MCF 10A (cell line): ENCODE measurements at regions not wholly inside any gene's neighbourhood (a gene's known extent, or its start where the extent isn't known, plus 50 kb on each side); places are given as distances from the start of the nearest gene placed in this dataset.

Experiments
- BruUV-seq: library from RNA; stranded (reverse); fragments of 400-500 nt; replicated peaks from 2 replicates; lab custom pipeline; 2021; lab: Mats Ljungman, UMichigan
- CTCF ChIA-PET: fragments of 300-600 bp; sonication (Branson Sonifier 250); formaldehyde crosslinking; extraction: SDS; loops from one replicate; lab custom pipeline; 2021; ENCODE audit warnings: antibody characterized with exemption, inconsistent platforms; lab: Yijun Ruan, JAX
- POLR2A ChIA-PET: fragments of 300-600, 350-650 bp; sonication (Branson Sonifier 250); formaldehyde crosslinking; extraction: SDS; loops from one replicate; lab custom pipeline; 2020; ENCODE audit warnings: antibody characterized with exemption, inconsistent platforms; lab: Yijun Ruan, JAX
- DNase-seq: peaks from one replicate; pipeline ENCODE4 v3.0.0-alpha.2; 2018; ENCODE audit not compliant: unreplicated experiment
- H3K27ac Mint-ChIP-seq: one replicate; pipeline ENCODE4 v1.8.0; 2022; ENCODE audit warnings: mild to moderate bottlenecking, low read depth, mixed read lengths; ENCODE audit not compliant: unreplicated experiment
- H3K27me3 Mint-ChIP-seq: one replicate; pipeline ENCODE4 v1.8.0; 2022; ENCODE audit warnings: mixed read lengths; ENCODE audit not compliant: insufficient read depth, unreplicated experiment
- H3K36me3 Mint-ChIP-seq: one replicate; pipeline ENCODE4 v1.8.0; 2022; ENCODE audit warnings: mild to moderate bottlenecking, moderate library complexity, mixed read lengths; ENCODE audit not compliant: insufficient read depth, unreplicated experiment
- H3K4me1 Mint-ChIP-seq: one replicate; pipeline ENCODE4 v1.8.0; 2022; ENCODE audit warnings: mixed read lengths; ENCODE audit not compliant: insufficient read depth, unreplicated experiment
- H3K4me3 Mint-ChIP-seq: one replicate; pipeline ENCODE4 v1.8.0; 2022; ENCODE audit warnings: mild to moderate bottlenecking, moderate library complexity, mixed read lengths; ENCODE audit not compliant: unreplicated experiment
- H3K9me3 Mint-ChIP-seq: one replicate; pipeline ENCODE4 v1.8.0; 2022; ENCODE audit warnings: mixed read lengths; ENCODE audit not compliant: unreplicated experiment
- CTCF ChIP-seq: fragments of 200-600 bp; IDR thresholded peaks from one replicate; pipeline ENCODE4 v1.8.0; 2022; ENCODE audit warnings: antibody characterized with exemption, mild to moderate bottlenecking; ENCODE audit not compliant: unreplicated experiment
- intact Hi-C: fragments of 100-400 bp; cut with micrococcal nuclease; formaldehyde crosslinking; loops from 2 replicates; pipeline ENCODE4 v1.14.1; 2022

DNA sequence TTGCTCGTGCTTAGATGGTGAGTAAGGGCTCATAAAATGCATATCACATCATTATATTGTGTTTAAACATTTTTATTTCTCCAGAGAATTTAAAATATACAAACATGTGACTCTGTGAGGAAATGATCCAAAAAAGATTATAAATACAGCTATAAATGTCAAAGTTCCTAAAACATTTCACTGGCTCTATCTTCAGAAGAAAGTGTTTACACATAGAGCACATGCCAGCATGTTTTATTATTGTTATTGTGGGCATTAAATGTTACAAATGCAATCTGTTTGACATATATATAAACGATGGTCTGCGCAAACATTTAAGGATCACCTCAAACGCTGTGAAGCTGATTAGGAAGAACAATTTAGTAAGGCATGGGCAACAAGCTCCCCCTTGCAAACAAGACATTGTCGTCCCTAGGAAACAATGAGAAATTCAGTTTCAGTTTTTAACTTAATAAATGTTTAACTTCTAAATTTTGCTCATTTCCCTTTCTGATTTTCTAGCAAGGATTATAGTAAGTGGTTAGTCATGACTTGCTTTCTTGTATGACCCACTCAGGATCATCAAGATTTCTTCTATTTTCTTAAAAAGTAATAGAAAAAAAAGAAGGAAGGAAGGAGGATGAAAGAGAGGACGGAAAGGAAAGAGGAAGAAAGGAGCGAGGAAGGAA lies 207.5 kb downstream of the SATB1 start:
- Mint-ChIP-seq H3K36me3 (no peaks in the 10 kb centered on the region), H3K27me3 (no peaks in the 10 kb centered on the region), H3K27ac (no peak overlapping the region), H3K4me3 (no peak overlapping the region), H3K9me3 (no peaks in the 10 kb centered on the region), H3K4me1 (no peaks in the 10 kb centered on the region)
- CTCF ChIA-PET = interaction anchor here (0.6 kb wide), 2 partner anchors 24 to 205 kb away, joined by 3 to 4 read pairs; no protein-coding TSS in a partner anchor
- no TSS peak for BruUV-seq
- intact Hi-C loops = no loop called here
- TF ChIP-seq CTCF = no peak
- POLR2A ChIA-PET = no interaction called here
- no peak for DNase-seq

- no peak overlapping the region for H3K4me3 Mint-ChIP-seq
- no peak for DNase-seq
- no peaks in the 10 kb centered on the region for H3K36me3 Mint-ChIP-seq
- intact Hi-C loops = no loop called here
- ChIA-PET CTCF (interaction anchor here (0.6 kb wide), 1 partner anchor 25 kb away, joined by 3 read pairs; no protein-coding TSS in a partner anchor), POLR2A (no interaction called here)
- no TSS peak for BruUV-seq
- no peak overlapping the region for H3K27ac Mint-ChIP-seq
- H3K4me1 Mint-ChIP-seq = no peaks in the 10 kb centered on the region
- TF ChIP-seq CTCF = no peak
- no peaks in the 10 kb centered on the region for H3K9me3 Mint-ChIP-seq
- H3K27me3 Mint-ChIP-seq = no peaks in the 10 kb centered on the region
Observed at GRCh38 chr3:18216996-18217395, 208.1 kb downstream of the SATB1 start.

DNA sequence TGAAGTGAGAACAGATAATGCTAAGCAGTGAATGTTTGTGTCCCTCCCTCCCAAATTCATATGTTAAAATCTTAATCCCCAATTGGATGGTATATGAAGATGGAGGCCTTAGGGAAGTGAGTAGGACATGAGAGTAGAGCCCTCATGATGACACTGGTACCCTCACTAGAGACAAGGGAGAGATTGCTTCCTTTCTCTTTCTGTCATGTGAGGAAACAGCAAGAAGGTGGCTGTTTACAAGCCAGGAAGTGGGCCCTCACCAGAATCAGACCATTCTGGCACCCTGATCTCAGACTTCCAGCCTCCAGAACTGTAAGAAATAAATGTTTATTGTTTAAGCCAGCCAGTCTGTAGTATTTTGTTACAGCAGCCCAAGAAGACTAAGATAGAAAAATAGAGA lies 209.5 kb downstream of the SATB1 start:
- Mint-ChIP-seq H3K27me3 (no peaks in the 10 kb centered on the region), H3K27ac (no peak overlapping the region), H3K36me3 (no peaks in the 10 kb centered on the region), H3K4me1 (no peaks in the 10 kb centered on the region), H3K4me3 (no peak overlapping the region), H3K9me3 (no peaks in the 10 kb centered on the region)
- CTCF ChIA-PET = no interaction called here
- intact Hi-C loops = no loop called here
- POLR2A ChIA-PET = no interaction called here
- TF ChIP-seq CTCF = no peak
- DNase-seq = no peak
- BruUV-seq = no TSS peak

GRCh38 chr3:18211116-18211515 lies 214.0 kb downstream of the SATB1 start:
- BruUV-seq = no TSS peak
- no peaks in the 10 kb centered on the region for H3K36me3 Mint-ChIP-seq
- H3K27me3 Mint-ChIP-seq = no peaks in the 10 kb centered on the region
- no peak overlapping the region for H3K4me3 Mint-ChIP-seq
- CTCF ChIA-PET = no interaction called here
- H3K27ac Mint-ChIP-seq = no peak overlapping the region
- H3K9me3 Mint-ChIP-seq = no peaks in the 10 kb centered on the region
- POLR2A ChIA-PET = no interaction called here
- no peaks in the 10 kb centered on the region for H3K4me1 Mint-ChIP-seq
- intact Hi-C loops = no loop called here
- DNase-seq = no peak
- no peak for TF ChIP-seq CTCF
